ENCODE measurements at regions not wholly inside any gene's neighbourhood (a gene's known extent, or its start where the extent isn't known, plus 50 kb on each side); places are given as distances from the start of the nearest gene placed in this dataset.

GRCh38 chr2:236656721-236657120, 87.1 kb downstream of the ACKR3 start:
- no peak for TF ChIP-seq ATF2 (IDR thresholded peaks at IDR 0.05; ENCODE audit: low read length)
- no peak for TF ChIP-seq HDAC6 (IDR thresholded peaks at IDR 0.05; ENCODE audit: low read depth, low read length)
- no peak for TF ChIP-seq POLR2A (IDR thresholded peaks at IDR 0.05; ENCODE audit: control extremely low read depth in 1 of 2, low read depth in 2 of 2, low read length in 2 of 2)
- no peak for TF ChIP-seq TAF1 (IDR thresholded peaks at IDR 0.05; ENCODE audit: low read depth, low read length)
- no peak for TF ChIP-seq SUZ12 (IDR thresholded peaks at IDR 0.05; ENCODE audit: low read length)
- no peak for TF ChIP-seq CTCF (IDR thresholded peaks at IDR 0.05; ENCODE audit: control extremely low read depth in 1 of 3, insufficient read depth in 1 of 3, low read depth in 1 of 3, low read length in 3 of 3)
- no peak for TF ChIP-seq EZH2 (IDR thresholded peaks at IDR 0.05; ENCODE audit: low read depth, low read length, severe bottlenecking)
- no peak for TF ChIP-seq FOSL1 (IDR thresholded peaks at IDR 0.05; ENCODE audit: insufficient read depth, low read depth, low read length)
- no peak for TF ChIP-seq POLR2AphosphoS5 (IDR thresholded peaks at IDR 0.05; ENCODE audit: low read depth, low read length)

Data from H1 (cell line).